IMR-90 (cell line): ENCODE measurements at regions not wholly inside any gene's neighbourhood (a gene's known extent, or its start where the extent isn't known, plus 50 kb on each side); places are given as distances from the start of the nearest gene placed in this dataset.
"Not testable (repeated sequence)": the region's sequence is repeated elsewhere in the genome, so short reads cannot be mapped to it uniquely, and the experiment has no call there.

ENCODE experiments used
- ATAC-seq: fragments of 200-7000 bp; cut with Tn5 transposase; 2 replicates; pipeline ENCODE4 v1.9.1; 2020; ENCODE audit warnings: low read depth, mild to moderate bottlenecking, moderate library complexity
- BruUV-seq: library from RNA; stranded (reverse); fragments of 400-500 nt; replicated peaks from 2 replicates; lab custom pipeline; 2021; lab: Mats Ljungman, UMichigan
- CTCF ChIA-PET: fragments of 300-600 bp; formaldehyde crosslinking; extraction: SDS; loops from one replicate; lab custom pipeline; 2021; ENCODE audit warnings: antibody characterized with exemption; lab: Yijun Ruan, JAX
- POLR2A ChIA-PET: fragments of 300-600 bp; sonication (Branson Sonifier 250); formaldehyde crosslinking; loops from one replicate; lab custom pipeline; 2022; ENCODE audit warnings: antibody characterized with exemption; ENCODE audit not compliant: unreplicated experiment; lab: Charles Lee
- DNase-seq: peaks from one replicate; pipeline ENCODE4 v3.0.0; 2013
- H2AFZ ChIP-seq: replicated peaks from 2 replicates; pipeline ENCODE3; 2013; ENCODE audit warnings: low read length, mild to moderate bottlenecking; ENCODE audit not compliant: poor library complexity
- H2AK5ac ChIP-seq: 2 replicates; pipeline ENCODE4 v1.6.1; 2013; ENCODE audit warnings: low read depth, low read length, inconsistent platforms
- H2AK9ac ChIP-seq: replicated peaks from 2 replicates; pipeline ENCODE3; 2013; ENCODE audit warnings: mild to moderate bottlenecking, low read depth, low read length, moderate library complexity; ENCODE audit not compliant: poor library complexity
- H2BK120ac ChIP-seq: 2 replicates; pipeline ENCODE4 v1.6.1; 2013; ENCODE audit warnings: low read depth, low read length, inconsistent platforms
- H2BK15ac ChIP-seq: 3 replicates; pipeline ENCODE4 v1.6.1; 2013; ENCODE audit warnings: low read depth, low read length, inconsistent platforms
- H2BK20ac ChIP-seq: 2 replicates; pipeline ENCODE4 v1.6.1; 2013; ENCODE audit warnings: low read depth, mild to moderate bottlenecking, inconsistent platforms, low read length, moderate library complexity
- H2BK5ac ChIP-seq: 2 replicates; pipeline ENCODE4 v1.6.1; 2013; ENCODE audit warnings: mild to moderate bottlenecking, low read depth, low read length, inconsistent platforms; ENCODE audit not compliant: poor library complexity, severe bottlenecking
- H3K14ac ChIP-seq: replicated peaks from 2 replicates; pipeline ENCODE4 v1.6.1; 2013; ENCODE audit warnings: low read depth, low read length, inconsistent platforms
- H3K18ac ChIP-seq: 2 replicates; pipeline ENCODE4 v1.6.1; 2013; ENCODE audit warnings: low read depth, low read length, control low read depth
- H3K23ac ChIP-seq: 2 replicates; pipeline ENCODE4 v1.6.1; 2013; ENCODE audit warnings: low read depth, low read length, inconsistent platforms
- H3K27ac ChIP-seq: 2 replicates; pipeline ENCODE4 v1.5.1; 2013; ENCODE audit warnings: mild to moderate bottlenecking, control low read depth, low read length; ENCODE audit not compliant: insufficient read depth
- H3K27me3 ChIP-seq: 2 replicates; pipeline ENCODE4 v1.6.1; 2013; ENCODE audit warnings: low read length; ENCODE audit not compliant: control insufficient read depth, insufficient read depth
- H3K36me3 ChIP-seq: 2 replicates; pipeline ENCODE4 v1.6.1; 2013; ENCODE audit warnings: low read length, mixed read lengths; ENCODE audit not compliant: control insufficient read depth, insufficient read depth
- H3K4ac ChIP-seq: 2 replicates; pipeline ENCODE4 v1.6.1; 2013; ENCODE audit warnings: low read depth, low read length, inconsistent platforms
- H3K4me1 ChIP-seq: 2 replicates; pipeline ENCODE4 v1.6.1; 2013; ENCODE audit warnings: low read length, mixed read lengths; ENCODE audit not compliant: control insufficient read depth, insufficient read depth
- H3K4me2 ChIP-seq: 2 replicates; pipeline ENCODE4 v1.6.1; 2013; ENCODE audit warnings: low read depth, mild to moderate bottlenecking, control low read depth, low read length, moderate library complexity
- H3K4me3 ChIP-seq: 2 replicates; pipeline ENCODE4 v1.5.1; 2013; ENCODE audit warnings: low read depth, mild to moderate bottlenecking, control low read depth, low read length, moderate library complexity; ENCODE audit not compliant: insufficient read depth
- H3K56ac ChIP-seq: 2 replicates; pipeline ENCODE4 v1.6.1; 2013; ENCODE audit warnings: low read length, inconsistent platforms; ENCODE audit not compliant: insufficient read depth; ENCODE audit errors: extremely low read depth
- H3K79me1 ChIP-seq, 2 experiments: 2 replicates each; pipeline ENCODE4 v1.6.1; 2013; ENCODE audit warnings: low read length in 2 of 2, inconsistent platforms in 1 of 2, low read depth in 1 of 2
- H3K9ac ChIP-seq: 2 replicates; pipeline ENCODE4 v1.6.1; 2013; ENCODE audit warnings: low read depth, low read length, control low read depth
- H3K9me1 ChIP-seq: 2 replicates; pipeline ENCODE4 v1.6.1; 2013; ENCODE audit warnings: low read length, inconsistent platforms; ENCODE audit not compliant: insufficient read depth
- H3K9me3 ChIP-seq: 2 replicates; pipeline ENCODE4 v1.6.1; 2013; ENCODE audit warnings: low read length; ENCODE audit not compliant: control insufficient read depth, insufficient read depth
- H4K20me1 ChIP-seq: 2 replicates; pipeline ENCODE4 v1.6.1; 2013; ENCODE audit warnings: low read length, inconsistent platforms; ENCODE audit not compliant: insufficient read depth
- H4K5ac ChIP-seq: 2 replicates; pipeline ENCODE4 v1.6.1; 2013; ENCODE audit warnings: mild to moderate bottlenecking, low read depth, low read length, control low read depth
- H4K8ac ChIP-seq, 2 experiments: 2 replicates each; pipeline ENCODE4 v1.6.1; 2013; ENCODE audit warnings: low read depth in 2 of 2, low read length in 2 of 2, control low read depth in 1 of 2, inconsistent platforms in 1 of 2
- H4K91ac ChIP-seq: 2 replicates; pipeline ENCODE4 v1.6.1; 2013; ENCODE audit warnings: low read depth, low read length, inconsistent platforms; ENCODE audit not compliant: insufficient read depth
- WGBS, 2 experiments: methylation state at CpG; one replicate each; pipeline versions ENCODE4 v1.1.5 to v1.1.7; 2013; ENCODE audit warnings: missing lambda C conversion rate in 2 of 2; ENCODE audit not compliant: insufficient read length in 1 of 2; ENCODE audit errors: extremely low coverage in 2 of 2; 5-methylcytosine and 5-hydroxymethylcytosine counted together
- dilution Hi-C: fragments of 300-500 bp; cut with HindIII; formaldehyde crosslinking; loops from one replicate; pipeline ENCODE4 v1.14.3; 2018; ENCODE audit warnings: low sequenced_read_pairs; ENCODE audit not compliant: unreplicated experiment
- in situ Hi-C: fragments of 300-500 bp; cut with MboI; formaldehyde crosslinking; loops from 3 replicates; pipeline ENCODE4 v1.14.3; 2019; ENCODE audit warnings: low sequenced_read_pairs, inconsistent platforms, mixed read lengths
- intact Hi-C: fragments of 100-400 bp; cut with micrococcal nuclease; formaldehyde crosslinking; loops from 2 replicates; pipeline ENCODE4 v1.10.0; 2022

GRCh38 chr1:149190742-149191141 lies 87.4 kb upstream of the NBPF9 start:
- H3K36me3 ChIP-seq, H4K8ac ChIP-seq, H3K79me1 ChIP-seq, H3K9ac ChIP-seq, dilution Hi-C loops, H4K5ac ChIP-seq, in situ Hi-C loops, H3K4me1 ChIP-seq, CTCF ChIA-PET, DNase-seq, ATAC-seq, H3K9me3 ChIP-seq, H3K4me2 ChIP-seq, H2AFZ ChIP-seq, H2BK5ac ChIP-seq, H4K20me1 ChIP-seq, H3K18ac ChIP-seq, H3K56ac ChIP-seq, H3K9me1 ChIP-seq, H3K4me3 ChIP-seq, H2AK9ac ChIP-seq, H3K27ac ChIP-seq, H2BK20ac ChIP-seq, H3K14ac ChIP-seq, POLR2A ChIA-PET, H3K23ac ChIP-seq, H3K27me3 ChIP-seq, H4K91ac ChIP-seq, H3K4ac ChIP-seq, intact Hi-C loops, H2AK5ac ChIP-seq, BruUV-seq, H2BK120ac ChIP-seq, H2BK15ac ChIP-seq: not testable (repeated sequence)
- no CpG with 5 or more reads among the region's 2 CpGs for WGBS, 2 experiments

- H3K23ac ChIP-seq, H2BK120ac ChIP-seq, intact Hi-C loops, ATAC-seq, CTCF ChIA-PET, H3K4ac ChIP-seq, H4K8ac ChIP-seq, H3K9me3 ChIP-seq, H2BK5ac ChIP-seq, H3K4me1 ChIP-seq, POLR2A ChIA-PET, dilution Hi-C loops, H3K27ac ChIP-seq, BruUV-seq, H2BK20ac ChIP-seq, H2AK5ac ChIP-seq, H3K14ac ChIP-seq, H3K56ac ChIP-seq, DNase-seq, H4K5ac ChIP-seq, H3K4me3 ChIP-seq, H3K9ac ChIP-seq, H2BK15ac ChIP-seq, H3K27me3 ChIP-seq, H3K9me1 ChIP-seq, in situ Hi-C loops, H3K18ac ChIP-seq, H3K36me3 ChIP-seq, H2AFZ ChIP-seq, H3K4me2 ChIP-seq, H4K20me1 ChIP-seq, H4K91ac ChIP-seq, H2AK9ac ChIP-seq: not testable (repeated sequence)
- no CpG with 5 or more reads among the region's 1 CpG for WGBS, 2 experiments
- H3K79me1 ChIP-seq: peaks cover 6 to 12% of the 10 kb centered on the region in 2 experiments; a peak in 3 of 4 replicates
Measured at GRCh38 chr1:149196651-149197050, 93.3 kb upstream of the NBPF9 start.
